ENCODE measurements at regions not wholly inside any gene's neighbourhood (a gene's known extent, or its start where the extent isn't known, plus 50 kb on each side); places are given as distances from the start of the nearest gene placed in this dataset.
"Not testable (repeated sequence)": the region's sequence is repeated elsewhere in the genome, so short reads cannot be mapped to it uniquely, and the experiment has no call there.

GRCh38 chr1:72950900-72951299, 668.6 kb upstream of the NEGR1 start:
- H3K27me3 Mint-ChIP-seq; H3K9me3 Mint-ChIP-seq; H3K27ac Mint-ChIP-seq; DNase-seq; H3K4me1 Mint-ChIP-seq; H3K4me3 Mint-ChIP-seq; POLR2A ChIA-PET; H3K36me3 Mint-ChIP-seq; ATAC-seq (ENCODE audit: low read depth): not testable (repeated sequence)

GRCh38 chr1:72946903-72947499, 664.7 kb upstream of the NEGR1 start:
- Mint-ChIP-seq H3K4me1 (no peaks in the 10 kb centered on the region), H3K27me3 (no peaks in the 10 kb centered on the region), H3K27ac (no peak overlapping the region), H3K4me3 (no peak overlapping the region), H3K36me3 (no peaks in the 10 kb centered on the region), H3K9me3 (peaks cover 2% of the 10 kb centered on the region)
- DNase-seq (no peak), ATAC-seq (ENCODE audit: low read depth) (no peak)
- POLR2A ChIA-PET, result no interaction called here

- peaks cover 3% of the 10 kb centered on the region for H3K9me3 Mint-ChIP-seq
- no peaks in the 10 kb centered on the region for H3K4me1 Mint-ChIP-seq
- no peak for DNase-seq
- H3K27me3 Mint-ChIP-seq, result no peaks in the 10 kb centered on the region
- no peak overlapping the region for H3K4me3 Mint-ChIP-seq
- no peak for ATAC-seq (ENCODE audit: low read depth)
- POLR2A ChIA-PET, result no interaction called here
- no peak overlapping the region for H3K27ac Mint-ChIP-seq
- no peaks in the 10 kb centered on the region for H3K36me3 Mint-ChIP-seq
Measured at GRCh38 chr1:72942008-72942407, 659.7 kb upstream of the NEGR1 start.

GRCh38 chr1:72938408-72938807, 656.1 kb upstream of the NEGR1 start:
- Mint-ChIP-seq H3K4me1 (no peaks in the 10 kb centered on the region), H3K9me3 (peaks cover 2% of the 10 kb centered on the region)

DNA sequence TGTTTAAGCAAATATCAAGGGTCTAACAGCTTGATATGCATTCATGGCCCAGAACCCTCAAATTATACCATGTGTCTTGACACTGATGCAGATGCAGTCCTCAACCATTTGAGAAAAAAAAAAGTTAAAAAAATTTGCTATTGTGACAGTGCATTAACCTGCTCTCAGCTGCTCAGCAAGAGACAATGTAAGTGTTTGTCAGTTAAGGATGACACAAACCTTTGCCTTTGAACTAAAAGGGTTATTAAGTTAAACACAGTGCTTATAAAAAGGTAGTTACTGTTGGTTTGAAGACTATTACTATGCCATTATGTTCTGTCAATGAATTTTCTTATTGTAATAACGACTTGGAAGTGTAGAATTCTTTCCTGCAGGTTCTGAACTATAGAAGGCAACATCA, 655.6 kb upstream of the NEGR1 start:
- no peak for DNase-seq
- Mint-ChIP-seq H3K27me3 (no peaks in the 10 kb centered on the region), H3K4me3 (no peak overlapping the region), H3K36me3 (no peaks in the 10 kb centered on the region), H3K27ac (no peak overlapping the region), H3K9me3 (peaks cover 2% of the 10 kb centered on the region), H3K4me1 (no peaks in the 10 kb centered on the region)
- no peak for ATAC-seq (ENCODE audit: low read depth)
- POLR2A ChIA-PET, result no interaction called here

More at GRCh38 chr1:72938408-72938807, 656.1 kb upstream of the NEGR1 start:
- ATAC-seq (ENCODE audit: low read depth) (no peak), DNase-seq (no peak)
- Mint-ChIP-seq H3K27me3 (no peaks in the 10 kb centered on the region), H3K36me3 (no peaks in the 10 kb centered on the region), H3K27ac (no peak overlapping the region), H3K4me3 (no peak overlapping the region)
- POLR2A ChIA-PET, result no interaction called here

DNA sequence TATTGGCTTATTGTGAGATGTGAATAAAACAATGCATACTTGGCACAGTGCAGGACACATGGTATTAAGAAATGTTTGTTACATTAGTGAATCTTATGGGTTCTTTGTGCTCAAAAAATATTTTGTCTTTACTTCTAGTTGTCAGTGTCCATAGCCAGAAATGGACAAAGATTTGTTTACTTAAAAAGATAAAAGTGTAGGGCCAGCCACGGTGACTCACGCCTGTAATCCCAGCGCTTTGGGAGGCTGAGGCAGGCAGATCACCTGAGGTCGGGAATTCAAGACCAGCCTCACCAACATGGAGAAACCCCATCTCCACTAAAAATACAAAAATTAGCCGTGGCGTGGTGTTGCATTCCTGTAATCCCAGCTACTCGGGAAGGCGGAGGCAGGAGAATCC, 654.6 kb upstream of the NEGR1 start:
- no peaks in the 10 kb centered on the region for H3K36me3 Mint-ChIP-seq
- ATAC-seq (ENCODE audit: low read depth) (no peak), DNase-seq (no peak)
- H3K27me3 Mint-ChIP-seq, result no peaks in the 10 kb centered on the region
- no peak overlapping the region for H3K27ac Mint-ChIP-seq
- H3K9me3 Mint-ChIP-seq, result peaks cover 2% of the 10 kb centered on the region
- H3K4me1 Mint-ChIP-seq, result no peaks in the 10 kb centered on the region
- no peak overlapping the region for H3K4me3 Mint-ChIP-seq
- POLR2A ChIA-PET, result no interaction called here

GRCh38 chr1:72936151-72936740, 653.9 kb upstream of the NEGR1 start:
- no peaks in the 10 kb centered on the region for H3K36me3 Mint-ChIP-seq
- no peak overlapping the region for H3K27ac Mint-ChIP-seq
- peaks cover 2% of the 10 kb centered on the region for H3K9me3 Mint-ChIP-seq
- DNase-seq (no peak), ATAC-seq (ENCODE audit: low read depth) (no peak)
- H3K27me3 Mint-ChIP-seq, result no peaks in the 10 kb centered on the region
- POLR2A ChIA-PET, result no interaction called here
- no peaks in the 10 kb centered on the region for H3K4me1 Mint-ChIP-seq
- no peak overlapping the region for H3K4me3 Mint-ChIP-seq

- Mint-ChIP-seq H3K27ac (no peak overlapping the region), H3K9me3 (peaks cover 1% of the 10 kb centered on the region), H3K4me1 (no peaks in the 10 kb centered on the region), H3K4me3 (no peak overlapping the region), H3K27me3 (no peaks in the 10 kb centered on the region), H3K36me3 (no peaks in the 10 kb centered on the region)
- DNase-seq (no peak), ATAC-seq (ENCODE audit: low read depth) (no peak)
- POLR2A ChIA-PET, result no interaction called here
Measured at GRCh38 chr1:72932025-72932424, 649.7 kb upstream of the NEGR1 start.

DNA sequence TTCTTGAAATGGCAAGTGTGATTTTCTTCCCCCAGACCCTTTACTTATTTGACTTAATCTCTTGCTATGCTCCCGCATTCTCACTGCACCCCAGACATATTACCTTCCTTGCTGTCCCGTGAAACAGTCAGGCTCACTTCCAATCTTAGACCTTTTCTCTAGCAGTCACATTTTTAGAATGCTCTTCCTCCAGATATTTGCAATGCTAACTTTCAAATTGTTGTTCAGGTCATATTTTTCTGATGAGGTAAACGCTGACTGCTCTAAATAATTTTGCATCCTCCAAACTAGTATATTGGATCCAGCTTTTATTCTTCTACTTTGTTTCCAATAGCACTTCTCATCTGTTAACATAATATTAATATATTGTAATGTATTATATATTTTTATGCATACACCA, 648.2 kb upstream of the NEGR1 start:
- peaks cover 1% of the 10 kb centered on the region for H3K9me3 Mint-ChIP-seq
- no peaks in the 10 kb centered on the region for H3K36me3 Mint-ChIP-seq
- H3K4me1 Mint-ChIP-seq, result no peaks in the 10 kb centered on the region
- no peak for DNase-seq
- ATAC-seq (ENCODE audit: low read depth), result no peak
- no peak overlapping the region for H3K27ac Mint-ChIP-seq
- no peak overlapping the region for H3K4me3 Mint-ChIP-seq
- POLR2A ChIA-PET, result no interaction called here
- H3K27me3 Mint-ChIP-seq, result no peaks in the 10 kb centered on the region

DNA sequence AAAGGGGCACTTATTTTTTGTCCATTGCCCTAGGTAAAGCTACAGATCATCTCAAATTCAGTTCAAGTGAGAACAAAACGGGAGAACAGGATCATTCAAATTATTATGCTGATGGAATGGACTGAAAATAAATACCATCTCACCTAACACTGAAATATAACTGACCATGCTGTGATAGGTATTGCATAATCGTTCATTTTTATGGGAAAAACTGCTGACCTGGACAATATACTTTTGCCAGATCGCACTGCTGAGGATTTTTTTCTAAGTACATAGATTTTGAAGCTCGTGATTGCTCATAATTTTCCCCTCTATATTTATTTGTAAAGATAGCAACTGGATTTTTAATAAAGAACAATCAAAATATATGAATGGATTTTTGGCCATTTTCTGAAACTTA, 636.6 kb upstream of the NEGR1 start:
- POLR2A ChIA-PET, result no interaction called here
- no peak overlapping the region for H3K27ac Mint-ChIP-seq
- ATAC-seq (ENCODE audit: low read depth), result no peak

DNA sequence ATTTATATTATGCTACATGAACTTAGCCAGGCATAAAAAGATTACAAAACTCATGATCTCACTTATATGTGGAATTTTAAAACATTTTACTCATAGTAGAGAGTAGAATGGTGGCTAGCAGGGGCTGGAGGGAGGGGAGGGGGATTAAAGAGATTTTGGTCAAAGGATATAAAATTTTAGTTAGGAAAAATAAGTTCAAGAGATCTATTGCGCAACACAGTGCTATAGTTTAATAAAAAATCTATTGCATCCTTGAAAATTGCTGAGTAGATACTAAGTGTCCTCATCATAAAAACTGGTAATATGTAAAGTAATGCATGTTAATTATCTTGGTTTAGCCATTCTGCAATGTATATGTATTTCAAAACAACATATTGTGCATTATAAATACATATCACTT, 635.6 kb upstream of the NEGR1 start:
- no peaks in the 10 kb centered on the region for H3K9me3 Mint-ChIP-seq
- H3K36me3 Mint-ChIP-seq, result no peaks in the 10 kb centered on the region
- no peaks in the 10 kb centered on the region for H3K4me1 Mint-ChIP-seq
- DNase-seq, result no peak
- H3K27me3 Mint-ChIP-seq, result no peaks in the 10 kb centered on the region
- POLR2A ChIA-PET, result no interaction called here
- no peak overlapping the region for H3K4me3 Mint-ChIP-seq
- ATAC-seq (ENCODE audit: low read depth), result no peak
- H3K27ac Mint-ChIP-seq, result no peak overlapping the region

More for the DNA sequence above, 636.6 kb upstream of the NEGR1 start:
- DNase-seq, result no peak
- Mint-ChIP-seq H3K9me3 (no peaks in the 10 kb centered on the region), H3K27me3 (no peaks in the 10 kb centered on the region), H3K36me3 (no peaks in the 10 kb centered on the region), H3K4me1 (no peaks in the 10 kb centered on the region), H3K4me3 (no peak overlapping the region)

- H3K4me1 Mint-ChIP-seq, result no peaks in the 10 kb centered on the region
- ATAC-seq (ENCODE audit: low read depth) (no peak), DNase-seq (no peak)
- no peak overlapping the region for H3K4me3 Mint-ChIP-seq
- POLR2A ChIA-PET, result no interaction called here
- no peaks in the 10 kb centered on the region for H3K27me3 Mint-ChIP-seq
- no peaks in the 10 kb centered on the region for H3K36me3 Mint-ChIP-seq
- H3K9me3 Mint-ChIP-seq, result no peaks in the 10 kb centered on the region
- H3K27ac Mint-ChIP-seq, result no peak overlapping the region
Measured at GRCh38 chr1:72915581-72915980, 633.2 kb upstream of the NEGR1 start.

DNA sequence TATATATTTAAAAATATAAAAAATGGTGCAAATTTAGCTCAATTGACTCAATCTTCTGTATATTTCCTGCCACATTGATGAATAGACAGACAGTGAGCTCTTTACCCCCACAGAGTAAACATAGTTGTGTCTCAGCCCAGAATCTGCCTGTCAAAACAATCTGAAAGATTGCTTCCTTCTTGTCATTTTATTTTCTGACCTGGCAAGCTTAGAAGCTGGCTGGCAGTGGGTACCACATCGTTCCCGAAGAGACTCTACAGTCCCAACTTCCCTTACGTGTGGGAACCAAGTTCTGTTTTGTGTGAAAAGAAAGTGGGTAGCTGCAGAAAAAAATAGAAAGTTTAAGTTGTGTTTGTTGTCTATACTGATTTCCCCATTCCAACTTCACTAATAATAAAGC, 629.3 kb upstream of the NEGR1 start:
- Mint-ChIP-seq H3K4me3 (no peak overlapping the region), H3K9me3 (no peaks in the 10 kb centered on the region), H3K27ac (no peak overlapping the region), H3K36me3 (no peaks in the 10 kb centered on the region), H3K4me1 (no peaks in the 10 kb centered on the region), H3K27me3 (no peaks in the 10 kb centered on the region)
- no peak for ATAC-seq (ENCODE audit: low read depth)
- POLR2A ChIA-PET, result no interaction called here
- no peak for DNase-seq

- ATAC-seq (ENCODE audit: low read depth), result no peak
- Mint-ChIP-seq H3K4me1 (no peaks in the 10 kb centered on the region), H3K27me3 (no peaks in the 10 kb centered on the region), H3K4me3 (no peak overlapping the region), H3K27ac (no peak overlapping the region), H3K36me3 (no peaks in the 10 kb centered on the region), H3K9me3 (no peaks in the 10 kb centered on the region)
- DNase-seq, result no peak
- POLR2A ChIA-PET, result no interaction called here
Measured at GRCh38 chr1:72896256-72896655, 613.9 kb upstream of the NEGR1 start.

DNA sequence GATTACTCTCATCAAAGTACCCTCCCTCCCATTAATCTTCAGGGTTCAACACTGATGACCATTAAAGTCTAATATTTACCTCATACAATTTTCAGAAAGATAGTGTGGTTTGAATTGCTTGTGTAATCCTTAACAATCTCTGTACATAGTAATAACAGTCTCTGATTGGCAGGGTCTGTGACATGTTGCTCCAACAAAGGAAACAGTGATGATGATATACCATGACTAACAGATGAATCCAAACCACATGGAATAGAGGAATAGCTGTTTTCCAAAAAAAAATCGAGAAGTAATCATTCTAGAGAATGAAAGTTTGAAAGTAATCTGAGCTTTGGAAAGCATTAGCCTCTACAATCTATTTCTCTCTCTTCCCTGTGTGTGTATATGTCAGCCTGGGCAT, 610.1 kb upstream of the NEGR1 start:
- POLR2A ChIA-PET, result no interaction called here
- no peak for ATAC-seq (ENCODE audit: low read depth)
- no peak overlapping the region for H3K27ac Mint-ChIP-seq
- H3K27me3 Mint-ChIP-seq, result no peaks in the 10 kb centered on the region
- H3K36me3 Mint-ChIP-seq, result no peaks in the 10 kb centered on the region
- no peaks in the 10 kb centered on the region for H3K4me1 Mint-ChIP-seq
- no peaks in the 10 kb centered on the region for H3K9me3 Mint-ChIP-seq
- no peak overlapping the region for H3K4me3 Mint-ChIP-seq
- no peak for DNase-seq

All from activated naive CD8-positive, alpha-beta T cell treated with anti-CD3 and anti-CD28 coated beads, Interleukin-2, amount 10 ng/mL, durations not matched to agents 7 days and 5 days (primary cell).